A673 (cell line): ENCODE measurements at regions not wholly inside any gene's neighbourhood (a gene's known extent, or its start where the extent isn't known, plus 50 kb on each side); places are given as distances from the start of the nearest gene placed in this dataset.

Experiments
- BruUV-seq: library from RNA; stranded (reverse); fragments of 400-500 nt; replicated peaks from 2 replicates; lab custom pipeline; 2021; lab: Mats Ljungman, UMichigan
- CTCF ChIA-PET: fragments of 300-600 bp; sonication (Branson Sonifier 250); formaldehyde crosslinking; loops from one replicate; lab custom pipeline; 2022; ENCODE audit warnings: antibody characterized with exemption; lab: Charles Lee
- POLR2A ChIA-PET: fragments of 300-600 bp; sonication (Branson Sonifier 250); formaldehyde crosslinking; loops from one replicate; lab custom pipeline; 2022; ENCODE audit warnings: antibody characterized with exemption; ENCODE audit not compliant: low non-redundant PET; lab: Charles Lee
- DNase-seq: peaks from one replicate; pipeline ENCODE4 v3.0.0-alpha.2; 2015; ENCODE audit warnings: low spot score
- H3K27ac ChIP-seq: fragments of 200-600 bp; sonication (generic); 2 replicates; pipeline ENCODE4 v1.5.1; 2016; ENCODE audit warnings: mixed run types, low read depth, mild to moderate bottlenecking, mixed read lengths, antibody characterized with exemption, low read length; ENCODE audit not compliant: poor library complexity, severe bottlenecking
- H3K27me3 ChIP-seq: fragments of 200-600 bp; sonication (generic); replicated peaks from 2 replicates; pipeline ENCODE4 v1.6.1; 2017; ENCODE audit warnings: mixed run types, low read depth, mild to moderate bottlenecking, mixed read lengths, antibody characterized with exemption, low read length; ENCODE audit not compliant: insufficient read depth, poor library complexity
- H3K36me3 ChIP-seq: fragments of 200-600 bp; sonication (generic); 2 replicates; pipeline ENCODE4 v1.6.1; 2016; ENCODE audit warnings: mixed run types, mild to moderate bottlenecking, mixed read lengths, antibody characterized with exemption, low read length; ENCODE audit not compliant: insufficient read depth, poor library complexity, severe bottlenecking
- H3K4me1 ChIP-seq: fragments of 200-600 bp; sonication (generic); 2 replicates; pipeline ENCODE4 v1.6.1; 2017; ENCODE audit warnings: mixed run types, mild to moderate bottlenecking, mixed read lengths, antibody characterized with exemption, low read length; ENCODE audit not compliant: insufficient read depth, poor library complexity, severe bottlenecking
- H3K4me3 ChIP-seq: fragments of 200-600 bp; sonication (generic); 2 replicates; pipeline ENCODE4 v1.5.1; 2016; ENCODE audit warnings: low read depth, mixed run types, mild to moderate bottlenecking, mixed read lengths, low read length; ENCODE audit not compliant: poor library complexity, severe bottlenecking
- H3K9me3 ChIP-seq: fragments of 200-600 bp; sonication (generic); 2 replicates; pipeline ENCODE4 v1.6.1; 2016; ENCODE audit warnings: mixed run types, low read depth, mild to moderate bottlenecking, mixed read lengths, antibody characterized with exemption, low read length; ENCODE audit not compliant: poor library complexity, severe bottlenecking
- EZH2 ChIP-seq: fragments of 200-600 bp; sonication (generic); IDR thresholded peaks from 2 replicates; pipeline ENCODE4 v1.6.1; 2017; ENCODE audit warnings: borderline replicate concordance, low read depth, mild to moderate bottlenecking, mixed read lengths, antibody characterized with exemption, low read length; ENCODE audit not compliant: poor library complexity, severe bottlenecking
- intact Hi-C: fragments of 100-400 bp; cut with micrococcal nuclease; formaldehyde crosslinking; loops from one replicate; pipeline ENCODE4 v1.10.0; 2022; ENCODE audit not compliant: unreplicated experiment
- TF ChIP-seq, protein P1 (sequence below): fragments of 300-800, 200-600 bp; sonication (generic); conservative IDR thresholded peaks from 2 replicates; pipeline ENCODE4 v1.5.1; 2017; ENCODE audit warnings: low read depth, mild to moderate bottlenecking, antibody characterized with exemption, low read length, moderate library complexity, mixed read lengths

DNA sequence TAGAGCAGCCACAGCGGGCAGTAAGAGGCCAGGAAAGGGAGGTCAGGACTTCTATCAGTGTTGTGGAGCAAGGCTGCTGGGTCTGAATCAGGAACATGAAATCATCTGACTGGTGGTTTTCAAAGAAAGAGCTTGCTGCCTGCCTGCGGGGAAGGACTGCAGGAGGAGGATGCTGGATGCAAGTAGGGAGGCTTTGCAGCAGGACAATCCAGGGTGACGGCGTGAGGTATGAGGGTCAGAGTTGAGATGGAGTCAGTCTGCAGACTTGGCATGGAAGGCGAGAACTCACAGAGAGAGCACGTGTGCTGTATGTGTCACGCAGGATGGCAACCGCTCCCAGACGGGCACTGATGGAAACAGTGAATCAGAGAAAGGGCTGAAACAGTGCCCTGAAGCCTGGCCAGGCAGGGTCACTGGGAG lies 59.2 kb upstream of the CD93 start:
- TF ChIP-seq, protein P1, sequence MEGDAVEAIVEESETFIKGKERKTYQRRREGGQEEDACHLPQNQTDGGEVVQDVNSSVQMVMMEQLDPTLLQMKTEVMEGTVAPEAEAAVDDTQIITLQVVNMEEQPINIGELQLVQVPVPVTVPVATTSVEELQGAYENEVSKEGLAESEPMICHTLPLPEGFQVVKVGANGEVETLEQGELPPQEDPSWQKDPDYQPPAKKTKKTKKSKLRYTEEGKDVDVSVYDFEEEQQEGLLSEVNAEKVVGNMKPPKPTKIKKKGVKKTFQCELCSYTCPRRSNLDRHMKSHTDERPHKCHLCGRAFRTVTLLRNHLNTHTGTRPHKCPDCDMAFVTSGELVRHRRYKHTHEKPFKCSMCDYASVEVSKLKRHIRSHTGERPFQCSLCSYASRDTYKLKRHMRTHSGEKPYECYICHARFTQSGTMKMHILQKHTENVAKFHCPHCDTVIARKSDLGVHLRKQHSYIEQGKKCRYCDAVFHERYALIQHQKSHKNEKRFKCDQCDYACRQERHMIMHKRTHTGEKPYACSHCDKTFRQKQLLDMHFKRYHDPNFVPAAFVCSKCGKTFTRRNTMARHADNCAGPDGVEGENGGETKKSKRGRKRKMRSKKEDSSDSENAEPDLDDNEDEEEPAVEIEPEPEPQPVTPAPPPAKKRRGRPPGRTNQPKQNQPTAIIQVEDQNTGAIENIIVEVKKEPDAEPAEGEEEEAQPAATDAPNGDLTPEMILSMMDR = no peak
- TF ChIP-seq EZH2 = no peak
- H3K9me3 ChIP-seq = no peaks in the 10 kb centered on the region
- ChIA-PET CTCF (no interaction called here), POLR2A (no interaction called here)
- no peaks in the 10 kb centered on the region for H3K36me3 ChIP-seq
- H3K27ac ChIP-seq = no peak overlapping the region
- no TSS peak for BruUV-seq
- H3K27me3 ChIP-seq = no peaks in the 10 kb centered on the region
- H3K4me3 ChIP-seq = no peak overlapping the region
- DNase-seq = no peak
- intact Hi-C loops = no loop called here
- H3K4me1 ChIP-seq = peaks cover 8% of the 10 kb centered on the region

DNA sequence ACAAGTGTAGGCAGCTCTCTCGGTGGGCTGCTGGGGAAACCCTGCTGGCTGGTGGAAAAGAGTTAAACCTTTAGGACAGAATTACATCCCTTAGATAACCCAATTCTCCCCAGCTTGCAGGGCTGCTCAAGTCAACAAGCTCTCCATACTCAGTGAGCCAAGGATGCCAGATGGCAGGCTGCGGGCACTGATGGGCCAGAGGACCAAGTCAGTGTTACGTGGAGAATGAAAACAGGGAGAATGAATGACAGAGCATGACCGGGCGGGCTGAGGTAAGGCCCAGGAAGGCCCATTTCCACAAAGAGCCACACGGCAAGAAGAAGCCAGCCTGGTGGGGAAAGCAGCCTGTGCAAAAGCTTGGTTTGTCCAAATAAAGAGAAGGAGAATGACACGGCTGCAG lies 58.7 kb upstream of the CD93 start:
- TF ChIP-seq EZH2 = no peak
- TF ChIP-seq, protein P1 = no peak
- Histone ChIP-seq H3K27ac (no peak overlapping the region), H3K4me3 (no peak overlapping the region), H3K9me3 (no peaks in the 10 kb centered on the region), H3K4me1 (peaks cover 8% of the 10 kb centered on the region), H3K36me3 (no peaks in the 10 kb centered on the region), H3K27me3 (no peaks in the 10 kb centered on the region)
- no peak for DNase-seq
- BruUV-seq = no TSS peak
- POLR2A ChIA-PET = no interaction called here
- intact Hi-C loops = no loop called here
- CTCF ChIA-PET = no interaction called here

DNA sequence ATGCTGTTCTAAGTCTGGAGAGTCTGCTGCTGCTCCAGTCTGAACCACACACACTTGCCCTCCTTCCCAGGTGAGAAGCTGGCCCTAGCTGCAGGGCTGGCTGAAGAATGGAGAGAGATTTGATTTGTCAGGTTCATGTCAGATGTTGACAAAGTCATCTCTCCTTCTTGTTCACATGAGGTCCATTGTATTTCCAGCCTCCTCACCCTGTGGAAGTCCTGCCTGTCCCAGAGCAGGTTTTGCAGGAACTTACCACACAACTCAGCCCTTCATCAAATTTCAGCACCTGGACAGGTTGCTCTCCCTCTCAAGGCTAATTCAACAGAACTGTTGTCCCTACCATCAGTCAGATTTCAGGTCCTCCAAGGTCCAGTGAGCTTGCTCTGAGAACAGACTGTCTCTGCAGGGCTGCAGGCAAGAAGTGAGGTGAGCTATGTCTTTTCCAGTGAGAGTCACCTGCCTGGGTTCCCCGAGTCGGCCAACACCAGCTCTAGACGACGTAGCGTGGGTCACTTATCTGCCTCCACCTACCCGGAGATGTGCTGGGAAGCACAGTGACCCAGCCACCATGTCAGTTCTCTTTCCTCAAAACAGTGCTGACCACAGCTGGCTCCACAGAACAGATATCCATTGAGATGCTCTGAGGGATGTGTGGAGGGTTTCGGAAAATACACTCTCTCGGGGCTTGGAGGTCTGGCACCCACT lies 58.0 kb upstream of the CD93 start:
- intact Hi-C loops = no loop called here
- Histone ChIP-seq H3K36me3 (no peaks in the 10 kb centered on the region), H3K27ac (no peak overlapping the region), H3K27me3 (no peaks in the 10 kb centered on the region), H3K4me3 (no peak overlapping the region), H3K4me1 (peaks cover 8% of the 10 kb centered on the region), H3K9me3 (no peaks in the 10 kb centered on the region)
- TF ChIP-seq, protein P1 = no peak
- TF ChIP-seq EZH2 = no peak
- ChIA-PET CTCF (no interaction called here), POLR2A (no interaction called here)
- no TSS peak for BruUV-seq
- DNase-seq = no peak
